CD4-positive, alpha-beta T cell (primary cell): ENCODE measurements at regions not wholly inside any gene's neighbourhood (a gene's known extent, or its start where the extent isn't known, plus 50 kb on each side); places are given as distances from the start of the nearest gene placed in this dataset.
"Not testable (repeated sequence)": the region's sequence is repeated elsewhere in the genome, so short reads cannot be mapped to it uniquely, and the experiment has no call there.

ENCODE experiments used
- ATAC-seq: fragments of 200-7000 bp; cut with Tn5 transposase; one replicate; pipeline ENCODE4 v1.10.0; 2022; ENCODE audit warnings: mild to moderate bottlenecking; ENCODE audit not compliant: poor library complexity
- CTCF ChIA-PET: fragments of 350-600 bp; sonication (Branson Sonifier 250); formaldehyde crosslinking; loops from one replicate; lab custom pipeline; 2021; ENCODE audit warnings: antibody characterized with exemption, inconsistent platforms; lab: Charles Lee
- POLR2A ChIA-PET: fragments of 350-600 bp; sonication (Branson Sonifier 250); formaldehyde crosslinking; loops from one replicate; lab custom pipeline; 2021; ENCODE audit warnings: antibody characterized with exemption, inconsistent platforms; lab: Charles Lee
- DNase-seq, 14 experiments: peaks; one replicate each; pipeline ENCODE4 v3.0.0-alpha.2; 2013 to 2020; ENCODE audit warnings: mixed read lengths in 2 of 14
- H3K27ac ChIP-seq, 2 donors: one replicate each; pipeline versions ENCODE4 v1.5.1 to v1.7.0; 2013; ENCODE audit warnings: low read length in 2 of 2, low read depth in 1 of 2, mild to moderate bottlenecking in 1 of 2
- H3K27me3 ChIP-seq, 2 experiments: 1 replicate in 1 of 2; 2 replicates in 1 of 2; pipeline versions ENCODE4 v1.6.1 to v1.7.0; 2013; ENCODE audit warnings: low read length in 2 of 2, control low read depth in 1 of 2, mild to moderate bottlenecking in 1 of 2, moderate library complexity in 1 of 2; ENCODE audit not compliant: insufficient read depth in 2 of 2, control insufficient read depth in 1 of 2
- H3K36me3 ChIP-seq: one replicate; pipeline ENCODE4 v1.6.1; 2013; ENCODE audit warnings: low read length, control low read depth; ENCODE audit not compliant: insufficient read depth
- H3K4me1 ChIP-seq: one replicate; pipeline ENCODE4 v1.6.1; 2013; ENCODE audit warnings: low read length, control low read depth; ENCODE audit not compliant: insufficient read depth
- H3K4me3 ChIP-seq: one replicate; pipeline ENCODE4 v1.5.1; 2013; ENCODE audit warnings: mild to moderate bottlenecking, low read length, moderate library complexity
- H3K9me3 ChIP-seq, 2 experiments: 1 replicate in 1 of 2; 2 replicates in 1 of 2; pipeline versions ENCODE4 v1.6.1 to v1.7.0; 2013; ENCODE audit warnings: low read length in 2 of 2, mild to moderate bottlenecking in 2 of 2, control low read depth in 1 of 2, moderate library complexity in 1 of 2; ENCODE audit not compliant: control insufficient read depth in 1 of 2, insufficient read depth in 1 of 2
- H3K27ac Mint-ChIP-seq: one replicate; pipeline ENCODE4 v1.8.0; 2020; ENCODE audit warnings: mixed read lengths
- H3K27me3 Mint-ChIP-seq: one replicate; pipeline ENCODE4 v1.8.0; 2021; ENCODE audit warnings: mixed read lengths
- H3K36me3 Mint-ChIP-seq: one replicate; pipeline ENCODE4 v1.8.0; 2021; ENCODE audit warnings: low read depth, mixed read lengths
- H3K4me1 Mint-ChIP-seq: one replicate; pipeline ENCODE4 v1.8.0; 2021; ENCODE audit warnings: low read depth, mixed read lengths
- H3K4me3 Mint-ChIP-seq: one replicate; pipeline ENCODE4 v1.8.0; 2020; ENCODE audit warnings: mild to moderate bottlenecking, mixed read lengths
- H3K9me3 Mint-ChIP-seq: one replicate; pipeline ENCODE4 v1.8.0; 2020; ENCODE audit warnings: mixed read lengths
- intact Hi-C, 2 experiments: fragments of 100-400 bp; cut with DNase I in 1 of 2; cut with micrococcal nuclease in 1 of 2; formaldehyde crosslinking; loops; one replicate each; pipeline versions ENCODE4 v1.15.1 to v1.9.0; 2023 to 2025; cut with DNase I, micrococcal nuclease
- TF ChIP-seq, protein P1 (sequence below): fragments of 200-600 bp; IDR thresholded peaks from one replicate; pipeline ENCODE4 v1.8.0; 2022; ENCODE audit warnings: antibody characterized with exemption, mild to moderate bottlenecking

DNA sequence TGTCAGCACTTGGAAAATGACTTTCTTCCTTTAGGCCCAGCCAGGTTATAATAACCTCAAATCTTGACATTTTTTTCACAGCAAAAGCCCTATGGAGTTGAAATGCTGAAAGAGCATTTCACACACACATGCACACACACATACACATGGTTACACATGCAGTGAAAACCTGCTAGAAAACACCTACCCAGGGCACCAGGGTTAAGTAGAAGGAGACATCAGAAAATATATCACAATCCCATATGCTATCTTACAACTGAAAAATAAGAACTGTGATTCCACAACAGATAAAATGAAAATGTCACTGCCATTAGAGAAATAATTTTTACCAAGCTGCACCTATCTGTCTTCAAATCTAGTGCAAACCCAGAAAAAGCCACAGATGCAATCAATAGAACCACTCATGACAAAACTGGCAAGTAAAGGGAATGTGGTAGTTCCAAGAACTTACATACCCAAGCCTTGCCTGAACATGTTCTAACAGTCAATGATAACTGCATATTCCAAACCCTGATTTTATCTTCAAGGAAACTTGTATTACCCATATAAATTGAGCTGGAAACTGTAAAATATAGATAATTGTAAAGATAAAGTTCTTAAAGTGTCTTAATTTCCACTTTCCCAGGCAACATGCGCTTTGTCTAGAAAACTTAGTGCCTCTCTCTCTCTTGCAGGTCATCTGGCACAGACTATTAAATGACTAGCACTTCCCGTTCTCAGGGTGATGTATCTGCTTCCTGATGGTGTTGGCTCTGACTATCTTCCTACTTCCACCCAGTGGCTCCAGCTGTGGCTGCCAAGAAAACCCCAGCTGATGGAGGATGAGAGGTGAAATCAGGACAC lies 250.2 kb upstream of the PTGER4 start:
- Mint-ChIP-seq H3K9me3 (peaks cover 2% of the 10 kb centered on the region), H3K4me3 (no peak overlapping the region), H3K27ac (peak overlapping the region; percentile 24), H3K27me3 (no peaks in the 10 kb centered on the region), H3K36me3 (no peaks in the 10 kb centered on the region), H3K4me1 (peaks cover 28% of the 10 kb centered on the region)
- no peak overlapping the region for H3K4me3 ChIP-seq
- ChIA-PET CTCF (no interaction called here), POLR2A (interaction anchor here (4.5 kb wide), 1 partner anchor 19 kb away, joined by 29 read pairs; no protein-coding TSS in a partner anchor)
- no peaks in the 10 kb centered on the region for H3K27me3 ChIP-seq
- intact Hi-C loops, result loop anchor here in 1 of 2 experiments (5.0 kb wide), 1 partner anchor 37 kb away; no protein-coding TSS in a partner anchor
- H3K36me3 ChIP-seq, result no peaks in the 10 kb centered on the region
- ATAC-seq (peak; percentile 59), DNase-seq (peak in 3 of 14 experiments; percentile 54 to 63 (median 62))
- H3K27ac ChIP-seq, result peak overlapping the region in 1 of 2 donors; percentile 20
- no peaks in the 10 kb centered on the region for H3K9me3 ChIP-seq
- peaks cover 17% of the 10 kb centered on the region for H3K4me1 ChIP-seq
- TF ChIP-seq, protein P1, sequence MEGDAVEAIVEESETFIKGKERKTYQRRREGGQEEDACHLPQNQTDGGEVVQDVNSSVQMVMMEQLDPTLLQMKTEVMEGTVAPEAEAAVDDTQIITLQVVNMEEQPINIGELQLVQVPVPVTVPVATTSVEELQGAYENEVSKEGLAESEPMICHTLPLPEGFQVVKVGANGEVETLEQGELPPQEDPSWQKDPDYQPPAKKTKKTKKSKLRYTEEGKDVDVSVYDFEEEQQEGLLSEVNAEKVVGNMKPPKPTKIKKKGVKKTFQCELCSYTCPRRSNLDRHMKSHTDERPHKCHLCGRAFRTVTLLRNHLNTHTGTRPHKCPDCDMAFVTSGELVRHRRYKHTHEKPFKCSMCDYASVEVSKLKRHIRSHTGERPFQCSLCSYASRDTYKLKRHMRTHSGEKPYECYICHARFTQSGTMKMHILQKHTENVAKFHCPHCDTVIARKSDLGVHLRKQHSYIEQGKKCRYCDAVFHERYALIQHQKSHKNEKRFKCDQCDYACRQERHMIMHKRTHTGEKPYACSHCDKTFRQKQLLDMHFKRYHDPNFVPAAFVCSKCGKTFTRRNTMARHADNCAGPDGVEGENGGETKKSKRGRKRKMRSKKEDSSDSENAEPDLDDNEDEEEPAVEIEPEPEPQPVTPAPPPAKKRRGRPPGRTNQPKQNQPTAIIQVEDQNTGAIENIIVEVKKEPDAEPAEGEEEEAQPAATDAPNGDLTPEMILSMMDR, result no peak

- ChIA-PET CTCF (interaction anchor here (1.0 kb wide), 1 partner anchor 18 kb away, joined by 4 read pairs; no protein-coding TSS in a partner anchor), POLR2A (interaction anchor here (4.5 kb wide), 1 partner anchor 18 kb away, joined by 29 read pairs; no protein-coding TSS in a partner anchor)
- H3K27me3 ChIP-seq, result no peaks in the 10 kb centered on the region
- H3K36me3 Mint-ChIP-seq, result no peaks in the 10 kb centered on the region
- H3K4me3 Mint-ChIP-seq, result no peak overlapping the region
- H3K4me1 ChIP-seq, result peaks cover 17% of the 10 kb centered on the region
- peaks cover 2% of the 10 kb centered on the region for H3K9me3 Mint-ChIP-seq
- DNase-seq, result no peak
- intact Hi-C loops, result no loop called here
- peak overlapping the region; percentile 24 for H3K27ac Mint-ChIP-seq
- H3K4me3 ChIP-seq, result no peak overlapping the region
- H3K4me1 Mint-ChIP-seq, result peaks cover 25% of the 10 kb centered on the region
- TF ChIP-seq, protein P1, result no peak
- no peaks in the 10 kb centered on the region for H3K9me3 ChIP-seq
- no peaks in the 10 kb centered on the region for H3K27me3 Mint-ChIP-seq
- ATAC-seq, result no peak
- peak overlapping the region in 1 of 2 donors; percentile 20 for H3K27ac ChIP-seq
- no peaks in the 10 kb centered on the region for H3K36me3 ChIP-seq
These were observed 250.9 kb upstream of the PTGER4 start for GRCh38 chr5:40428815-40429214.

GRCh38 chr5:40428126-40428525 lies 251.6 kb upstream of the PTGER4 start:
- no peak overlapping the region for H3K27ac Mint-ChIP-seq

DNA sequence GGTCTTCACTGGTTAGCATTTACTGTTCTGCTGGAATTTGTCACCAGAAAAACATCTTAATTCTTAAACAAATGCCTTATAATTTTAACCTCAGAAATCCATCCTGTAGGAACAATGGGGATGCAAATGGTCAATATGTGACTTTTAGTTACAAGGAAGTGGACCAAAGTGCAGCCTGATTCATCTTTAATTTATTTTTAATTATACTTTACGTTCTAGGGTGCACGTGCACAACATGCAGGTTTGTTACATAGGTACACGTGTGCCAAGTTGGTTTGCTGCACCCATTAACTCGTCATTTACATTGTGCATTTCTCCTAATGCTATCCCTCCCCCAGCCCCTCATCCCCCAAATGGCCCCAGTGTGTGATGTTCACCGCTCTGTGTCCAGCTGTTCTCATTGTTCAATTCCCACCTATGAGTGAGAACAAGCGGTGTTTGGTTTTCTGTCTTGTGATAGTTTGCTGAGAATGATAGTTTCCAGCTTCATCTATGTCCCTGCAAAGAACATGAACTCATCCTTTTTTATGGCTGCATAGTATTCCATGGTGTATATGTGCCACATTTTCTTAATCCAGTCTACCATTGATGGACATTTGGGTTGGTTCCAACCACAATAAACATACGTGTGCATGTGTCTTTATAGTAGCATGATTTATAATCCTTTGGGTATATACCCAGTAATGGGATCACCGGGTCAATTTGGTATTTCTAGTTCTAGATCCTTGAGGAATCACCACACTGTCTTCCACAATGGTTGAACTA lies 262.5 kb upstream of the PTGER4 start:
- H3K9me3 Mint-ChIP-seq, CTCF ChIA-PET, POLR2A ChIA-PET, DNase-seq, H3K36me3 Mint-ChIP-seq, H3K36me3 ChIP-seq, H3K27me3 ChIP-seq, H3K27ac ChIP-seq, H3K27me3 Mint-ChIP-seq, H3K4me3 ChIP-seq, H3K9me3 ChIP-seq, H3K27ac Mint-ChIP-seq, ATAC-seq, H3K4me1 ChIP-seq, H3K4me3 Mint-ChIP-seq, H3K4me1 Mint-ChIP-seq: not testable (repeated sequence)
- intact Hi-C loops, result loop anchor here in 1 of 2 experiments (10.0 kb wide), 1 partner anchor 1202 kb away; the partner anchor contains the start of gene FYB1

More at GRCh38 chr5:40428126-40428525, 251.6 kb upstream of the PTGER4 start:
- intact Hi-C loops, result no loop called here
- ChIA-PET CTCF (interaction anchor here (1.0 to 1.1 kb wide), 2 partner anchors 10 to 17 kb away, joined by 3 to 4 read pairs; no protein-coding TSS in a partner anchor), POLR2A (interaction anchor here (0.7 to 4.5 kb wide), 2 partner anchors 9 to 17 kb away, joined by 3 to 29 read pairs; no protein-coding TSS in a partner anchor)
- Mint-ChIP-seq H3K9me3 (peaks cover 2% of the 10 kb centered on the region), H3K4me3 (no peak overlapping the region), H3K27me3 (no peaks in the 10 kb centered on the region), H3K36me3 (no peaks in the 10 kb centered on the region), H3K4me1 (peaks cover 22% of the 10 kb centered on the region)
- Histone ChIP-seq H3K4me3 (no peak overlapping the region), H3K27ac (no peak overlapping the region), H3K36me3 (no peaks in the 10 kb centered on the region), H3K27me3 (no peaks in the 10 kb centered on the region), H3K4me1 (peaks cover 17% of the 10 kb centered on the region), H3K9me3 (peaks cover 0 to 1% of the 10 kb centered on the region in 2 experiments)
- peak; percentile 43 for ATAC-seq
- peak in 3 of 14 experiments; percentile 34 to 61 (median 48) for DNase-seq
- TF ChIP-seq, protein P1, result no peak
